Astrocyte of the hippocampus (primary cell): ENCODE measurements at regions not wholly inside any gene's neighbourhood (a gene's known extent, or its start where the extent isn't known, plus 50 kb on each side); places are given as distances from the start of the nearest gene placed in this dataset.
"Not testable (repeated sequence)": the region's sequence is repeated elsewhere in the genome, so short reads cannot be mapped to it uniquely, and the experiment has no call there.

Source experiments
- DNase-seq: peaks from one replicate; pipeline ENCODE4 v3.0.0; 2011; ENCODE audit warnings: low read depth, low spot score

DNA sequence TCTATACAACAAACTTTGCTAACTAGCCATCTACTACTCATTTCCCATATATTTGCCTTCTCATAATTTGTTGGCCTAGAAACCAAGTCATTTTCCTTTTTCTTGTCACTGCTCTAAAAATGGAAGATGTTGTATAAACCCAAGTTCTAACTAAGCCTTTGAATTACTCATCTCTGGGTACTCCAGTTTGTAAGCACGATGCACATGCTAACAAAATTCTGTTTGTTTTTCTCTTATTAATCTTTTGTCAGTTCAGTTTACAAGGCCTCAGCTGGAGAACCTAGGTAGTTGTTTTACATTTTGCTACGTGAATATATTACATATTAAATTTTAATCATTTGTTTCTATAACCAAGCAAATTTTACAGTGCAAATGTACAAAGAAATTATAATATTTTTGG is 663.2 kb upstream of the RGS18 start:
- no peak for DNase-seq

DNA sequence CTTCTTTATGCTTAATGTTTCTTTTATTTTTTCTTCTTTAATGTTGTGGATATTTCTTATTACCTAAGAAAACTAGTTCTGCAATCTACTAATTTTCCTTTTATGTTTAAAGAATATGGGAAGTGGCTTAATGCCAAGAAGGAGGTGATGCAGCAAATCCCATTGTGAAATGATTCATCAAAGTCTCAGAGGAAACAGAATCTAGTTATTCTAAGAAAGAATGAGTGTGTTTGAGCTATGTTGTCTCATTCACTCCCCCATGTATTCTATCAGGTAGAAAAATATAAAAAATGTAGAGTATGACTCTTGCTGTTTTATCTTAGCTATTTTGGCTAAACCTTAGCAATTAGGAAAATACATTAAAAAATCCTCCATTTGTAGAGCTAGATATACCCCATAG is 659.9 kb upstream of the RGS18 start:
- peak; percentile 21 for DNase-seq

DNA sequence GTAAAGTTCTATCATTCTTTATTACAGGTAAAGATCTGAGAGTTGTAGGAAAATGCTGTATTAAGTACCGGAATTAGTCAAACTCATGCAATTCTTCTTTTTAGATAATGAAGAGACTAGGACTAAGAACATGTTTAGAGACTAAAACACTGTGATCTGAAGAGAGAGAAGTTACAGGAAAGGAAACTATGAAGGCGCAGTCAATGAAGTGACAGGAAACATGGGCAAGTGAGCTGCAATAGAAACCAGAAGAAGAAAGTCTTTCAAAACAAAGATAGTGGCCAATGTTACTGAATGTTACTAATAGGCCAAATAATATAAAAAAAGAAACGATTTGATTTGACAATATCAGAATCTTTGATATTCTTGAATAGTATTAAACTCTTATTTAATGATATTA is 659.4 kb upstream of the RGS18 start:
- DNase-seq: no peak

DNA sequence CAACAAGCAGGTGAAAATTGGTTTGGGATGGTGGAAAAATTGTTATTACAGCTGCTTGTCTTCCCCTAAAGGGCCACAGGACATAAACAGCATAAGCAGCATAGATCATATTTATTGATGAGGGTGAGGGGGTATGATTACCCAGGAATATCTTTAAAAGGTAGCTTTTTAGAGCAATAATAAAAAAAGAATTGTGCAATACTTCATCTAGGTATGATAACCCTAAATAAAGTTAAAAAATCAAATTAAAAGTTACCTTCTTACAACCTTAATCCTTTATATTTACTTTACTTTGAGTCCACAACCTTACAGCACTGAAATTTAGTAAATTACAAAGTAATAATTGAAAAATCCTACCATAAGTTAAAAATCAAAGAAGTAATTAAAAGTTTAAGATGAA is 653.3 kb upstream of the RGS18 start:
- DNase-seq: no peak

DNA sequence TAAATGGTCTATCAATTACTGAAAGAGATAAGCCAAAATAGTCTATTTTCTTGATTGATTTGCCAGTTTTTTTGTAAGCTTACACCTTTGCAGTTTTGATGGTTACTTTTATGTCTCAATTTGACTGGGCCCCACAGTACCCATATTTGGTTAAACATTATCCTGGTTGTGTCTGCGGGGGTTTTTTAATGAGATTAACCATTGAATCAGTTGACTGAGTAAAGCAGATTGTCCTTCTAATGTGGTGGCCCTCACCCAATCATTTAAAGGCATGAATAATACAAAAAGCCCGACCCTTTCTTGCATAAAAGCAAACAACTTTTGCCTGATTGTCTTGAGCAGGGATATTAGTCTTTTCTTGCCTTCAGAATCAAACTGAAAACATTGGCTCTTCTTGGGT is 650.0 kb upstream of the RGS18 start:
- no peak for DNase-seq

DNA sequence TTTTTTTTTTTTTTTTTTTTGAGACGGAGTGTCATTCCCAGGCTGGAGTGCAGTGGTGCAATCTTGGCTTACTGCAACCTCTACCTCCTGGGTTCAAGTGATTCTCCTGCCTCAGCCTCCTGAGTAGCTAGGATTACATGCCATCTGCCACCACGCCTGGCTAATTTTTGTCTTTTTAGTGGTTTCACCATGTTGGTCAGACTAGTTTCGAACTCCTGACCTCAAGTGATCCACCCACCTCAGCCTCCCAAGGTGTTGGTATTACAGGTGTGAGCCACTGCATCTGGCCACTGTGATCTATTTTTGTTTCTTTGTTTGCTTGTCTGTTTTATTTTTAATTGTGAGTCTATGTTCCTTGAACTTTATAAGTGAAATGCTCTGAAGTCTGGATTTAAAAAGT is 646.8 kb upstream of the RGS18 start:
- DNase-seq: not testable (repeated sequence)

DNA sequence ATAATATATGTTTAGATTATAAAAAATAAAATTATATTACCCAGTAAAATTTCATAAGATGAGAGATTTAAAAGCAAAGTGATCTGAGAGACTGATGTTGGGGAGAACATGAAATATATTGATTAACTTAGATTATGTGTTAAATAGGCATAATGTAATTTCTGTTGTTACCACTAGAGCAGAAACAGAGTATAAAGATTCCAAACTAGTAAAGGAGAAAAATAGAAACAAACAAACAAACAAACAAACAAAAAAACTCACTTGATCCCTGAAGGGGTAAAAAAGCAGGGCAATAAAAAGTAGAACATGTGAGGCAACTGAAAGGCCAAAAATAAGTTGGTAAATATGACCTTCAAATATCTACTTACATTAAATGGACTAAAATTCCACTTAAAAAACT is 640.4 kb upstream of the RGS18 start:
- DNase-seq: no peak

DNA sequence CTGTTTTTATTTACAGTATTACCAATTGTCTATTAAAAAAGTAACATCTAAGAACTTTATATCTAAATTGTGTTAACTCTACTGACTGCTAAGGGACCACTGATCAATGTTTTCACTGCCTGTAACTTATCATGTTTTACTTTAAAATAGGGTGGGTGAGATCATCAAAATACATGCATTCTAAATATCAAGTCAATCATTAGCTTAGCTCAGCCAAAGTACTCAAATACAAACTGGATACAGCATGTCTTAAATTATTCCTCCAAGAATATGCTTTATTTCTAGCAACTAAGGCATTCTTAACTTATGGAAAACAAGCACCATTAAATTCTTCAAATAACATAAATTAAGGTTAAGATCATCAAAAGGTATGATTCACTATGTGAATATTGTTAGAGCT is 638.7 kb upstream of the RGS18 start:
- no peak for DNase-seq

DNA sequence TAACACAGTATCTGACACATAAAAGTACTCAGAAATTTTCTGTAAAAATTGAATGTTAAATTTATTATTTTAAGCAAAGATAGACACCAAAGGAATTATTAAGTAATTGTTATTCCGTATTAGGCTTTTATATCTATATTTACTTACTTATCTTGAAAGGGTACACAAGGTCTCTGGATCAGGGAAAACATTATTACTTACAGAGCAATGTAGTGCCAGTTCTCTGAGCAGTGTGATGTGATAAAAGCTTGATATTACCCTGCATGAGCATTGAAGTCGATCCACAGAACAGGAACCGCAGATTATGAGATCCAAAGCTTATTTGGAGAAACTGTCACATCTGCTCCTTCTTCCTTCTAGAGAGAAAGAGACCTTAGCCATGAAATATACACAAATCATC is 637.9 kb upstream of the RGS18 start:
- no peak for DNase-seq

DNA sequence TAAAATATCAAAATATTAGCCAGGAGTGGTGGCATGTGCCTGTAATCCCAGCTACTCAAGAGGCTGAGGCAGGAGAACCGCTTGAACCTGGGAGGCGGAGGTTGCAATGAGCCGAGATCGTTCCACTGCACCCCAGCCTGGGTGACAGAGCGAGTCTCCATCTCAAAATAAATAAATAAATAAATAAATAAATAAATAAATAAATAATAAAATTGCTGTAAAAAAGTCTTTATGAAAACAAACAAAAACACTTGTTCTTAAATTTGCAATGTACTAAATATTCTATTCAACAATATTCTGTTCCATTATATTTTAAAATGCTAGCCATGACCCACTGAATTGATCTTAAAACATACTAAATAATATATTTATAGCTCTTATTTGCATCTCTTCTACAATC is 632.3 kb upstream of the RGS18 start:
- DNase-seq: not testable (repeated sequence)

DNA sequence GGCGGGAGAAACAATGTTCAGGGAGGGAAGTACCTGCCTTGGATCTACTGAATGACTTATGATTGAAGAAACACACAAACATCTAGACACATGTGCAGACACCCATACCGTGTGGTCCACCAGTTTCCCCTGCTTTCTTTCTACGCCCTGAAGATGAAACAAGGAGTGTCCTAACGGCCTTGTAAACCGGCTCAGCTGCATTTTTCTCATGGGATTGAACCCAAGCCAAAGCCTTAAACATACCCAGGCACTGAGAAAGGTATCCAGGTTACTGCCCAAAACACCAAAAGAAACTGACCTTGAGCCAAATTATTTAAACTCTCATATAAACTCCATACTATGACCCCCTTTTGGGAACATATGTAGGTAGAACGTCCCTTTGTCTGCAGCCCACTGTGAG is 630.0 kb upstream of the RGS18 start:
- no peak for DNase-seq

DNA sequence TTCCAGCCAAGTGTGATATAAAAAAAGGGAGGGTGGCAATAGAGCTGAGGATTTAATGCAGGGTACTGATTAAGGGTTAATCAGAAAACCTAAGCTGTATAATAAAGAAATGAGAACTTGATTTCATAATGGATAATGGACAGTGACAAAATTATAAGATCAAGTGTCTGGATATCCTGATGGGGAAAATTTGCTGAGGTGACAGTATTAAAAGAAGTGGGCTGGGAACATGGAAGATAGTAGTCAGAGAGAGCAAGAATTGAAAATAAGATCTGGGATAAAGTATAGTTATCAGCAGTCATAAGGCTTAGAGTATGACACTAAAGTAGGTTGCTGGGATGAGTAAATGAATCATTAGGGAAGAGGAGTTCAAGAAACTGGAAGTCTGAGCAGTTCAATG is 627.3 kb upstream of the RGS18 start:
- DNase-seq: no peak

DNA sequence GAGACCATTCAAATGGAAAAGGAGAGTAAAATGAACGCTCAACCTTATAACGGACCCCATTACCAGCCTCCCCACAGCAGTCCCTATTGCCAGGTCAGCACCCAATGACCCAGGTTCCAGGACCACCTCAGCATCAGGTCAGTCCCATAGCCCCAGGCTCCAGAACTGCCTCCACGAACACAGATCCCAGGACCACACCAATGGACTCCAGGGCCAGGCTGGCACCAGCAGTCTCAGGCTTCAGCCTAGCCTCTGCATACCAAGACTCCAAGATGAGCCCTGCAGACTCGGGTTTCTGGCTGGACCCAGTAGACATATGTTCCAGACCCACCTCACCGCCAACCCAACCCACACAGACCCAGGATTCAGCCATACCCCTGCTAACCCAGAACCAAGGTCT is 625.0 kb upstream of the RGS18 start:
- no peak for DNase-seq

DNA sequence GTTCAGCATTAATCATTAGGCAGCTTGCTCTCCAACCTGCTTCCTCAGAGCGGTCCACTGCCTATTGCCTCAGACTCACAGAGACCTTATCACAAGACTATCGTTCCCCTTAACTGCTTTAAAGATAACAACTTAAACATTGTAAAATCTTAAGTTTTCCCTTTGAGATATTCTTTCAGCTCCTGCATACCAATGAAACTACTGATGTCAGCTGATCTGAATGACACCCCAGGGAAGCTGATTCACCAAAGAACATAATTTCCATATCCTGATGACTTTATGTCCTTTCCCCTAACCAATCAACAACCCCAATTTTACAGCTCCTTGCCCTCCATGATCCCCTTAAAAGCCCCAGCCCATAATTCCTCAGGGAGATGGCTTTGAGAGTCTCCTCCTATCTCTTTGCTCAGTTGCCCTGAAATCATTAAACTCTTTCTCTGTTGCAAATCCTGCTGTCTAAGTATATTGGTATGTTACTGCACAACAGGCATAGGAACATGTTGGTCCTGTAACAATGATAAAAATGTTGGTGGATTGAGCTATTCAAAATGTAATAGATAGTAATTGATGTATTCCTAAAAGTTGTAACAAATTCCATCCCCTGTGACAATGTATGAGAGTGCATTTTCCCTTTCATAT is 621.4 kb upstream of the RGS18 start:
- no peak for DNase-seq

DNA sequence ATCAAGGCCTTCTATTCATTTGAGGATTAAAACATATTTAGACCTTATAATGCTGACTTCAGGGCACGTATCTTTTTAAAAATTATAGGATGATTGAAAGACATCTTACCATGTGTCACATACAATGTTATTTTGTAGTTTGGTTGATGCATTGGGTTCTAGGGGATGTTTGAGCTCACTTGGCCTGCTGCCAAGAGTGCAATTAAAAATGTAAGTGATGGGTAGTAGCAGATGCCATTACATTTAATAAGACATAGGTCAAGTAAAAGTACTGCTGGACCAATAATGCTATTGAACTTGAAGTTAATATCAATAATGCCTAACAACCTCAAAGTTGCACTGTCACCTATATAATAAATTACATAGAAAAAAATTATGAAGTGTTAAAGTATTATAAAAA is 616.5 kb upstream of the RGS18 start:
- DNase-seq: no peak

DNA sequence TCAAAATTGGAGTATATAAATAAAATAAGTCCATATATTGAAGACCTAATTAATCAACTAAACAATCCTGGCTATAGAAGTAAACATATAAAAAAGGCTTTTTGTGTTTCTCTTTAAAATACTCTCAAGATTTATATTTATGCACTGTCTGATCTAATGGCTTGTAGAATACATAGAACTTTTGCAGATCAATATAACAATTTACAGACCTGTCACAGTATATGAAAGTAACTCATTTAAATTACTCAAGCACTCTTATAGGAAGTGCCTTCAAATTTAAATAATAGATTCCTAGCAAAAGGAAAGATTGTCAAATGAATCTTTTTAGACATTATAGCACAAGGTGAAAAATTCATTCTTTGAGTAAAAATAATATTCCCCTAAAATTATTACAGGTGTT is 615.8 kb upstream of the RGS18 start:
- no peak for DNase-seq

DNA sequence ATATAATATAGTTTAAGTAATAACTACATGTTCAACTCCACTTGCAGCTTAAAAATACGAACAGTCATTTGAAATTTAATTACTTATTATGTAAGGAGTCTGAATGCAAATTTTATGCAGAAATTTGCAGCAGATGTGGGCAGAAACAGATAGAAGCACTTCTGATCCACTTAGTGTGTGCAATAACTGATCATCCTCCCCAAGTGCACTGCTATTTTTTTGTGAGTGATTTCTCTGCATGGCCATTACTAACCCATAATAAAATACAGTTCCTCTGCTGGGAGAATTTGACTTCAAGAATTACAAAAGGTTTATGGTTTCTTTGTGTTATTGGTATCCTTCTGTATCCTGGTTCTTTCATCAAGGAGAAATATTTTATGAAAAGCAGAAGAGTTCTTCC is 611.5 kb upstream of the RGS18 start:
- DNase-seq: no peak

DNA sequence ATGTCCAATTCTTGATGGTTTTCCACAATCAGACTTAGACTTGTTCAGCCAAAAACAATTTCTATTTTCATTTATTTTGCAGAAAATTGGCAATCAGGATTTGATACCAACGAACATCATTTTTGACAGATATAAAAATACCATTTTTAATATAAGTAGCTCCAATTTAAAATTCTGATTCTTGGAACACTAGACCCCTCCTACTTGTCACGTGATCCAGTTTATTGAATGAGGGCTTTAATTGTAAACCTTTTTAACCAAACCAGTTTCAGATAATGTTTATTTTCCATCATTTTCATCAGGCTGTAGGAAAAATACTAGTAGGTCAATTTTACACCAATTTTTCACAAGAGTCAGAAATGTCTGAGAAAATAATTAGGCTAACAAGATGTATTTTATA is 607.2 kb upstream of the RGS18 start:
- DNase-seq: no peak

DNA sequence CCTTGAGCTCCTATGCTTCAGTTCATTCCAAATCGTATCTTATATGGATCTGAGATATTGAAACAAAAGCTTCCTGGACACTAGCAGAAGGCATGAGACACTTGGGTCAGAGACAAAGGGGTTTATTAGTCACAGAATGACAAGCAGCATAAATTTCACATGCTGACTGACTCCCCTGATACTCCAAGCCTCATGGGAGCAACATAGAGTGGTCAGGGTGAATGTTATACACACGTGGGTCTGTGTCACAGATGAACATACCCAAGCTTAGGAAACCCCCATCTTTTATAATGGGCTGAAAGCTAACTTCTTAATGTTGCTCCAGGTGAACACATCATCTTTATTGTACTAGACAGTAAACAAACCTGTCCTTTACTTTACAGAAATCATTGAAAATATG is 599.9 kb upstream of the RGS18 start:
- DNase-seq: no peak

DNA sequence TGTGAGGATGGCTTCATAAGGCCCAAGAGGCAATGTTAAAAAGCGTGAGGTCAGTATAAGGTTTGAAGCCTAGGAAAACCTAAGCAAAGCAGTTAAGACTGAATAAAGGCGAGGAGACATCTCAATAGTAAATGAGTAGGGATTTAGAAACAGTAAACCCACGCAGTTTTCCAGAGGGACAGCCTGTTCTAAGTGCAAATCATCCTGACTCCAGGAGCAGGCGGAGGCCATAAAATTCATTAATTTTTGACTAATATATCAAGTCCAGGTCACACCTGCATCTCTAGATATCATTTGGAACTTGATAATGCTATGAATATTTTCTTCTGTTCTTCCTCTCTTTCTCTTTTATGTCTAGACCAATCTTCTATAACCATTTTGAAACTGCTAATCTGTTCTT is 597.0 kb upstream of the RGS18 start:
- no peak for DNase-seq

DNA sequence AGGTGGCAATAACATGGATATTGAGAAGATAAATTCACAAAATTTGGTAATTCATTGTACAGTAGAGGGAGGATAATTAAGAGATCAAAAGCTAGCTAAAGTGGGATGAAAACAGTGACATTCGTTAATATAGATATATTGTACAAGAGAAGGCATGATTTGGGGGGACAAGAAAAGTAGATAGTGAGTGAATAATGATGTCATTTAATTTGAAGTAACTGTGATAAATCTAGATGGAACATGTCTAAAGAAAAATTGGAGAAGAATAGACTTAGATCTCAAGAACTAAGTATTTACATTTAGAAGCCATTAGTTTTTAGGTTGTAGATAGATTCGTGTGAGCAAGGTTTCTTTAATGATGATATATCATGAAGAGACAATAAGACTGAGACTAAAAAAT is 594.0 kb upstream of the RGS18 start:
- no peak for DNase-seq

DNA sequence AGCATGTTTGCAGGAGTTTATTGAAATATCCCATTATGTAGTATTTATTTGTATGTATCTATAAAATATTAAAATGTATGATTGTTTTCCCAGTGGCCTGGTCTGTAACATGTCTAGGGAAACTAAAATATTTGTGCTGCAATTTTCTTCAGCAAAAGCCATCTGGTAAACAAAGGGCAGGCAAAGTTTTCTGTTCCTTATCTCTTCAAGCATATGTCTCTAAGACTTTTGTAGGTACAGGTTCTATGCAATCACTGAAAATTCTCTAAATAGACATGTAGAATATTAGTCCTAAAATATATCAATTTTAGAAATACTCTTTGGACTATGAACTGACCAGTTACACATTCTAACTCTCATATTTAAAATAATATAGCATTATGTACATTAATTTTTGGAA is 585.8 kb upstream of the RGS18 start:
- no peak for DNase-seq

DNA sequence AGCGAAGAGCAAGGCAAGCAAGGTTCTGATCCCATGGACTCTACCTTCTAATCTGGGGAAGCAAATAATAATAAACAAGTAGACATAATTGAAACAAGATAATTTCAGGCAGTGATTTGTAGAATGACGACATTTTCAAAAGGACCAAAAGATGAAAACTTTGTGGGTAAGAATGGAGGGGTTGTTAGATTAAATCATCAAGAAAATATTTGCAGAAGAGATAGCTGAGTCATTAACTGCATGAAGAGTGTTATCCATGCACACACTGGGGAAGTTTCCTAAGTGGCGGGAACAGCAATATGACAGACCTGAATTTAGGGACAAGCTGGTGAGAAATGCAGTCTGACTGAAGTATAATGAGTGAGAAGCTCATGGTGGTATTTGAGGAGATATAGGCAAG is 583.1 kb upstream of the RGS18 start:
- peak; percentile 7 for DNase-seq

DNA sequence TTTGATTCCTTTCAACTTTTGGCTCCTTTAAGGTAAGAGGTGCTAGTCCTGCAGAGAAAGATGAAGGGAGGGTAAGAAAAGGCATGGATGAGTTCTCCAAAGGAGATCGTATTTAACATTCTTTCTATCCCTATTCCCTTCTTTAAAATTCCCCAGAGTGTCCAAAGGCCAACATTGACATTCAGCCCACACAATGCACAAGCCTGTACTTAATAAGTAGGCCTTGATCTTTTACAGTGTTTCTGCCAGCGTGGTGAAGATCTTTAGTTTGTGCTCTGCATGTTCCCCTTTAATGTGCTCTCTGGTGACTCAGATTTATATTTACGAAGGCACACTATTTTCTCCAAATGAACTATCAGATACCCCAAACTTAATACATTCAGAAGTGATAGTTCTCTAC is 582.5 kb upstream of the RGS18 start:
- DNase-seq: peak; percentile 11

DNA sequence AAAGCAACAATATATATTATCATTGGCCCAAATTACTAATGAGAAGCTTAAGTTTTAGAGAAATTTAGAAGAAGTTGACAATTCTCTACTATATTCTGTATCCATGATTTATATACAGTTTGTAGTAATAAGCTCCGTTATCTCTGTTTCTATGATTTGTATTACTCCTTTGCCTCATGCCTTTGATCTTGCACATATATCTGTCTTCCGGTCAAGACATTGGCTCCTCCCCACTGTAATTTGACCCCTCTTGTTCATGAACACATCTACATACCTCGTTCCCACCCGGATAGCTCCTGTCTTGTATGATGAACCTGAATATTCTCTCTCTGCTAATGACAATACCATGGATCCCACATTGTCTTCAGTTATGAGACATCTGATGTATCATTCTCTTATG is 581.0 kb upstream of the RGS18 start:
- DNase-seq: no peak
